Transverse colon (tissue), 4 donors: ENCODE measurements at regions not wholly inside any gene's neighbourhood (a gene's known extent, or its start where the extent isn't known, plus 50 kb on each side); places are given as distances from the start of the nearest gene placed in this dataset.

ENCODE experiments used
- DNase-seq: peaks from one replicate; pipeline ENCODE4 v3.0.0-alpha.2; 2019
- H3K27ac ChIP-seq, 4 donors: fragments of 200-600 bp; sonication (generic); 2 replicates each; pipeline ENCODE4 v1.5.1; 2016 to 2018; ENCODE audit warnings: inconsistent platforms in 4 of 4
- H3K27me3 ChIP-seq: fragments of 200-600 bp; sonication (generic); 2 replicates; pipeline ENCODE4 v1.5.1; 2017; ENCODE audit warnings: inconsistent platforms
- H3K36me3 ChIP-seq, 4 donors: fragments of 200-600 bp; sonication (generic); 2 replicates each; pipeline ENCODE4 v1.5.1; 2017 to 2019; ENCODE audit warnings: inconsistent platforms in 4 of 4
- H3K4me1 ChIP-seq, 4 donors: fragments of 200-600 bp; sonication (generic); 2 replicates each; pipeline ENCODE4 v1.5.1; 2017 to 2020; ENCODE audit warnings: inconsistent platforms in 4 of 4
- H3K4me3 ChIP-seq, 4 donors: fragments of 200-600 bp; sonication (generic); 1 replicate in 1 of 4; 2 replicates in 3 of 4; pipeline versions ENCODE4 v1.5.1 to v1.6.1; 2017 to 2019; ENCODE audit warnings: inconsistent platforms in 4 of 4
- H3K9me3 ChIP-seq, 2 donors: fragments of 200-600 bp; sonication (generic); 2 replicates each; pipeline ENCODE4 v1.5.1; 2017 to 2019; ENCODE audit warnings: inconsistent platforms in 2 of 2
- EP300 ChIP-seq: sonication (generic); formaldehyde crosslinking; IDR thresholded peaks from one replicate; pipeline ENCODE4 v1.6.1; 2017; ENCODE audit warnings: antibody characterized with exemption, low read depth
- POLR2A ChIP-seq: fragments of 450-650 bp; IDR thresholded peaks from one replicate; pipeline ENCODE4 v1.6.1; 2016; ENCODE audit warnings: antibody characterized with exemption, mild to moderate bottlenecking, moderate library complexity
- POLR2AphosphoS5 ChIP-seq, 3 donors: sonication (generic); formaldehyde crosslinking; IDR thresholded peaks; one replicate each; pipeline ENCODE4 v1.6.1; 2016; ENCODE audit warnings: antibody characterized with exemption in 3 of 3
- WGBS, 2 donors: methylation state at CpG; one replicate each; pipeline ENCODE4 v1.1.5; 2018; ENCODE audit warnings: low coverage in 1 of 2; 5-methylcytosine and 5-hydroxymethylcytosine counted together
- in situ Hi-C, 4 donors: fragments of 200-750 bp; cut with MboI; loops; one replicate each; pipeline versions ENCODE4 v1.15.0 to v1.15.1; 2017; ENCODE audit warnings: low sequenced_read_pairs in 3 of 4, low pct_ligation_motif_present in 1 of 4, low pct_unique_long_range_greater_than_20kb in 1 of 4
- intact Hi-C: fragments of 100-400 bp; cut with DNase I; formaldehyde crosslinking; loops from one replicate; pipeline ENCODE4 v1.15.1; 2023; ENCODE audit warnings: low total_unique reads
- TF ChIP-seq, protein P1 (sequence below), 5 experiments: fragments of 200-600 bp in 3 of 5; fragments of 450-650 bp in 2 of 5; sonication (generic) in 3 of 5; IDR thresholded peaks; 1 replicate in 2 of 5; 2 replicates in 3 of 5; pipeline ENCODE4 v1.5.1; 2016 to 2017; ENCODE audit warnings: antibody characterized with exemption in 5 of 5, inconsistent platforms in 3 of 5, mild to moderate bottlenecking in 2 of 5, moderate library complexity in 1 of 5

DNA sequence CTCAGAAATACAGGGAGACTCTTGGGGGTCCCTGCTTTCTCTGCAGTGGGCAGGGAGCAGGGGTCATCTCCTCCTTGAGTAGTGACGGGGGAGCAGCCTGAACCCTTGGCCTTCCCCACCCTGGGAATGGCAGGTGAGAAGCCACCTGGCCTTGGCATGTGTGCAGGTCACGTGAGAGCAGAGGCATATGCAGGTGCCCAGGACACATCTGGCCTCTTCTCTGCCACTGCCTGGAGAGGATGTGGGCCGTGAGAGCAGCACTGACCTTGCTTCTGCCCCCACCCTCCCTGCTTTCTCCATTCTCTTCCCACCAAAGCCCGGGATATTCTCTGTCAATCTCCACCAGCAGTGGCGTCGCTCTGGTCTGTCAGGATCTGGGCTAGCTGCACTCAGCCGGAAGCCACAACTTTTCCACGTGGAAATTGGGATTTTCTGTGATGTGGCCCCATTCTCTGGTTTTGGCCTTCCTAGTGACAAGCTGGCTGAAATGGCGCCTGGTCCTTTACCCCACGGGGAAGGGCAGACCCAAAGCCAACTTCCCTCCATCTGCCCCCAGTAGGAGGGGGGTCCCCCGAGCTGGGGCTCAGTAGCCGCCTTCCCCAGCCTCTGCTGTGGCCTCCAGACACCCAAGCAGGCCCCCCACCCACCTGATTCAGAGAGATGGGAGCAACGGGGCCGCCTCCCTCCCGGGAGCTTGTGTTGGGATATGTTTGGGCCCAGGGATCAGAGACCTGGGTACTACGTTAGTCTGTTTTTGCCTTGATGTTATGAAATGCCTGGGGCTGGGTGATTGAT is 70.4 kb upstream of the FCN1 start:
- WGBS, 2 donors = 74% methylated on average over 16 of the region's 16 CpGs; no CpG with 5 or more reads in 1 of the 2 donors
- Histone ChIP-seq H3K9me3 (peaks cover 3 to 6% of the 10 kb centered on the region in 2 donors), H3K36me3 (no peaks in the 10 kb centered on the region), H3K27me3 (no peaks in the 10 kb centered on the region), H3K4me3 (no peak overlapping the region), H3K27ac (no peak overlapping the region), H3K4me1 (no peaks in the 10 kb centered on the region)
- intact Hi-C loops (no loop called here), in situ Hi-C loops (loop anchor here in 1 of 4 donors (25.0 kb wide), 1 partner anchor 301 kb away; no protein-coding TSS in a partner anchor)
- TF ChIP-seq EP300 = no peak
- TF ChIP-seq, protein P1, sequence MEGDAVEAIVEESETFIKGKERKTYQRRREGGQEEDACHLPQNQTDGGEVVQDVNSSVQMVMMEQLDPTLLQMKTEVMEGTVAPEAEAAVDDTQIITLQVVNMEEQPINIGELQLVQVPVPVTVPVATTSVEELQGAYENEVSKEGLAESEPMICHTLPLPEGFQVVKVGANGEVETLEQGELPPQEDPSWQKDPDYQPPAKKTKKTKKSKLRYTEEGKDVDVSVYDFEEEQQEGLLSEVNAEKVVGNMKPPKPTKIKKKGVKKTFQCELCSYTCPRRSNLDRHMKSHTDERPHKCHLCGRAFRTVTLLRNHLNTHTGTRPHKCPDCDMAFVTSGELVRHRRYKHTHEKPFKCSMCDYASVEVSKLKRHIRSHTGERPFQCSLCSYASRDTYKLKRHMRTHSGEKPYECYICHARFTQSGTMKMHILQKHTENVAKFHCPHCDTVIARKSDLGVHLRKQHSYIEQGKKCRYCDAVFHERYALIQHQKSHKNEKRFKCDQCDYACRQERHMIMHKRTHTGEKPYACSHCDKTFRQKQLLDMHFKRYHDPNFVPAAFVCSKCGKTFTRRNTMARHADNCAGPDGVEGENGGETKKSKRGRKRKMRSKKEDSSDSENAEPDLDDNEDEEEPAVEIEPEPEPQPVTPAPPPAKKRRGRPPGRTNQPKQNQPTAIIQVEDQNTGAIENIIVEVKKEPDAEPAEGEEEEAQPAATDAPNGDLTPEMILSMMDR (IDR thresholded peaks at IDR 0.05) = no peak
- TF ChIP-seq POLR2AphosphoS5 (IDR thresholded peaks at IDR 0.05) = no peak
- TF ChIP-seq POLR2A = no peak
- DNase-seq = no peak

DNA sequence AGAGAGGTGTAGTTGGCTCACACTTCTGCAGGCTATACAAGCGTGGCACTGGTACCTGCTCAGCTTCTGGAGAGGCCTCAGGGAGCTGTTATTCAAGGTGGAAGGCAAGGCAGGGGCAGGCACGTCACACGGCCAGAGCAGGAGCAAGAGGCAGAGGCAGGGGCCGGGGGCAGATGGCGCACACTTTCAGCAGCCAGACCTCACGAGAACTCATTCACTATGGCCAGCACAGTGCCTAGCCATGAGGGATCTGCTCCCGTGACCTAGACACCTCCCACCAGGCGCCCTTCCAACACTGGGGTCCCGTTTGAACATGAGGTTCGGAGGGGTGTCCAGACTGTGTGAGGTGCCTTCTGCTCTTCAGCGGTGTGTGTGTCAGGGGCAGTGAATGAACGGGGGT is 71.0 kb upstream of the FCN1 start:
- Histone ChIP-seq H3K4me3 (no peak overlapping the region), H3K9me3 (peaks cover 3 to 6% of the 10 kb centered on the region in 2 donors), H3K27me3 (no peaks in the 10 kb centered on the region), H3K27ac (no peak overlapping the region), H3K36me3 (no peaks in the 10 kb centered on the region), H3K4me1 (no peaks in the 10 kb centered on the region)
- in situ Hi-C loops (loop anchor here in 1 of 4 donors (25.0 kb wide), 1 partner anchor 301 kb away; no protein-coding TSS in a partner anchor), intact Hi-C loops (no loop called here)
- TF ChIP-seq POLR2A (no peak), POLR2AphosphoS5 (IDR thresholded peaks at IDR 0.05) (no peak), EP300 (no peak)
- TF ChIP-seq, protein P1 (IDR thresholded peaks at IDR 0.05) = no peak
- WGBS, 2 donors = 80% methylated on average over 12 of the region's 12 CpGs; no CpG with 5 or more reads in 1 of the 2 donors
- DNase-seq = no peak

DNA sequence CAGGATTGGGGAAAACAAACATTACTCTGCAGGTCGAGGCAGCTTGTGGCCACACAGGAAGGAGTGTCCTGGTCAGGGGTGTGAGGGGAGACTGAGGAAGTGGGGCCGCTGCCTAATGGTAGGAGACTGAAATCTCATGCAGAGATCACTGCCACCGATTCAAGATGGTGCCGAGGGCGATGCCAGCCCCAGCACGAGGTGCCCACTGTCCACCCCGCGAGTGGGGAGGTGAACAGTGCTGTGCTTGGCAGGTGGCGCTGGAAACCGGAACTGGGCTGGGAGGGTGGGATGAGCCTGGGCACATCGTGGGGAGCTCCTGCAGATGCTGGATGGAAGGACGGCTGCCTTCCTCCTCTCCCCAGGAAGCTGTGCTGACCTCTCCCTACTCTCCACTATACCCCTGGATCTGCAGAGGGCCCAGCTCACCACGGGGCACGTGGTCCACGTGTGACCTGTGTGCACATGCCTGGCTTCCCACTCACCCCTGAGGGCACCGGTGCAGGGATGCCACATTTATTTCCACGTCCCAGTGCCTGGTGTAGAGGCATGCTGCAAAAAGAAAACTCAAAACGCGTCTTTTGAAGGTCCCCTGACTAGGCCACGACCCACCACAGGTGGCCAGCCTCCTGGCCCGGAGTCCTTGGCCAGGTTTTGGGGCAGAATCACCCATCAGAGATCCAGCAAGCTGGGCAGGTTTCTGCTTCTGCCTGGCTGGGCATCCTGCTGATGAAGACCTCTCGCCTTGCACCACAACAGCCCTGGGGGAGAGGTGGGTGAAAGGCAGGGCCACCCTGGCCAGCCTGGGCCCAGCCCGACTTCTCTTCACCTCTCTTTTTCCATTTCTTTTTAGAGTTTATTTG is 71.7 kb upstream of the FCN1 start:
- 70% methylated on average over 19 of the region's 23 CpGs; no CpG with 5 or more reads in 1 of the 2 donors for WGBS, 2 donors
- DNase-seq = no peak
- TF ChIP-seq, protein P1 (IDR thresholded peaks at IDR 0.05) = no peak
- TF ChIP-seq POLR2AphosphoS5 (IDR thresholded peaks at IDR 0.05) (no peak), POLR2A (no peak), EP300 (no peak)

More for the DNA sequence above, 71.7 kb upstream of the FCN1 start:
- intact Hi-C loops = no loop called here
- in situ Hi-C loops = loop anchor here in 1 of 4 donors (25.0 kb wide), 1 partner anchor 302 kb away; no protein-coding TSS in a partner anchor
- no peak overlapping the region for H3K4me3 ChIP-seq
- H3K36me3 ChIP-seq = no peaks in the 10 kb centered on the region
- no peaks in the 10 kb centered on the region for H3K27me3 ChIP-seq
- H3K9me3 ChIP-seq = peaks cover 3 to 6% of the 10 kb centered on the region in 2 donors
- H3K27ac ChIP-seq = no peak overlapping the region
- H3K4me1 ChIP-seq = no peaks in the 10 kb centered on the region
